GM18511 (cell line): ENCODE measurements at regions not wholly inside any gene's neighbourhood (a gene's known extent, or its start where the extent isn't known, plus 50 kb on each side); places are given as distances from the start of the nearest gene placed in this dataset.

ENCODE experiments used
- ATAC-seq: cut with Tn5 transposase; IDR thresholded peaks from one replicate; pipeline ENCODE4 v1.9.1; 2021; ENCODE audit warnings: mild to moderate bottlenecking, moderate library complexity; ENCODE audit not compliant: unreplicated experiment

GRCh38 chr13:50428183-50428877, 413.1 kb downstream of the KCNRG start:
- no peak for ATAC-seq

- ATAC-seq, result no peak
Observed at GRCh38 chr13:50435011-50435410, 408.5 kb downstream of the DLEU7 start.

GRCh38 chr13:50437252-50437651, 406.2 kb downstream of the DLEU7 start:
- no peak for ATAC-seq

- ATAC-seq, result no peak
Observed at GRCh38 chr13:50438351-50438750, 405.1 kb downstream of the DLEU7 start.

- ATAC-seq, result no peak
Observed at GRCh38 chr13:50441130-50441529, 402.4 kb downstream of the DLEU7 start.

GRCh38 chr13:50444726-50445125, 398.8 kb downstream of the DLEU7 start:
- ATAC-seq, result no peak

- no peak for ATAC-seq
Observed at GRCh38 chr13:50446611-50447010, 396.9 kb downstream of the DLEU7 start.

GRCh38 chr13:50448535-50448998, 394.9 kb downstream of the DLEU7 start:
- ATAC-seq, result no peak

GRCh38 chr13:50449465-50449864, 394.0 kb downstream of the DLEU7 start:
- ATAC-seq, result no peak

- ATAC-seq, result no peak
Observed at GRCh38 chr13:50450279-50450678, 393.2 kb downstream of the DLEU7 start.

- ATAC-seq, result no peak
Observed at GRCh38 chr13:50451609-50452008, 391.9 kb downstream of the DLEU7 start.

- ATAC-seq, result no peak
Observed at GRCh38 chr13:50452028-50452427, 391.5 kb downstream of the DLEU7 start.

- ATAC-seq, result no peak
Observed at GRCh38 chr13:50452756-50453155, 390.7 kb downstream of the DLEU7 start.

GRCh38 chr13:50453188-50453587, 390.3 kb downstream of the DLEU7 start:
- no peak for ATAC-seq

GRCh38 chr13:50456111-50456510, 387.4 kb downstream of the DLEU7 start:
- no peak for ATAC-seq

- ATAC-seq, result no peak
Observed at GRCh38 chr13:50457415-50458393, 385.8 kb downstream of the DLEU7 start.

- ATAC-seq, result no peak
Observed at GRCh38 chr13:50459046-50459445, 384.4 kb downstream of the DLEU7 start.

- no peak for ATAC-seq
Observed at GRCh38 chr13:50459658-50460057, 383.8 kb downstream of the DLEU7 start.

GRCh38 chr13:50460358-50460757, 383.1 kb downstream of the DLEU7 start:
- no peak for ATAC-seq

GRCh38 chr13:50461189-50461588, 382.3 kb downstream of the DLEU7 start:
- ATAC-seq, result no peak

- ATAC-seq, result no peak
Observed at GRCh38 chr13:50463719-50464118, 379.8 kb downstream of the DLEU7 start.
